ENCODE measurements at regions not wholly inside any gene's neighbourhood (a gene's known extent, or its start where the extent isn't known, plus 50 kb on each side); places are given as distances from the start of the nearest gene placed in this dataset.

- no peak for DNase-seq
These were observed 57.5 kb downstream of the OSR1 start for GRCh38 chr2:19300961-19301360.

GRCh38 chr2:19299522-19299921 lies 58.9 kb downstream of the OSR1 start:
- no peak for DNase-seq

- DNase-seq = no peak
These were observed 59.4 kb downstream of the OSR1 start for GRCh38 chr2:19299032-19299431.

- DNase-seq = no peak
These were observed 60.7 kb downstream of the OSR1 start for GRCh38 chr2:19297716-19298115.

- DNase-seq = no peak
These were observed 62.4 kb downstream of the OSR1 start for GRCh38 chr2:19295998-19296502.

GRCh38 chr2:19292007-19292406 lies 66.4 kb downstream of the OSR1 start:
- DNase-seq = no peak

- no peak for DNase-seq
These were observed 70.1 kb downstream of the OSR1 start for GRCh38 chr2:19288291-19288690.

GRCh38 chr2:19287324-19287723 lies 71.1 kb downstream of the OSR1 start:
- no peak for DNase-seq

GRCh38 chr2:19282305-19282704 lies 76.1 kb downstream of the OSR1 start:
- no peak for DNase-seq

- DNase-seq = no peak
These were observed 84.0 kb downstream of the OSR1 start for GRCh38 chr2:19274439-19274838.

- no peak for DNase-seq
These were observed 85.4 kb downstream of the OSR1 start for GRCh38 chr2:19272941-19273470.

- DNase-seq = no peak
These were observed 86.4 kb downstream of the OSR1 start for GRCh38 chr2:19272039-19272438.

GRCh38 chr2:19264852-19265251 lies 93.6 kb downstream of the OSR1 start:
- no peak for DNase-seq

- DNase-seq = no peak
These were observed 96.3 kb downstream of the OSR1 start for GRCh38 chr2:19262150-19262549.

GRCh38 chr2:19261061-19261460 lies 97.4 kb downstream of the OSR1 start:
- no peak for DNase-seq

GRCh38 chr2:19256121-19256601 lies 102.3 kb downstream of the OSR1 start:
- DNase-seq = no peak

- no peak for DNase-seq
These were observed 102.9 kb downstream of the OSR1 start for GRCh38 chr2:19255481-19255880.

GRCh38 chr2:19251554-19251953 lies 106.9 kb downstream of the OSR1 start:
- no peak for DNase-seq

GRCh38 chr2:19250906-19251305 lies 107.5 kb downstream of the OSR1 start:
- no peak for DNase-seq

- DNase-seq = no peak
These were observed 111.2 kb downstream of the OSR1 start for GRCh38 chr2:19247186-19247585.

GRCh38 chr2:19246496-19246895 lies 111.9 kb downstream of the OSR1 start:
- no peak for DNase-seq

- DNase-seq = no peak
These were observed 113.7 kb downstream of the OSR1 start for GRCh38 chr2:19244460-19245363.

GRCh38 chr2:19238440-19239060 lies 119.9 kb downstream of the OSR1 start:
- no peak for DNase-seq

GRCh38 chr2:19235308-19235707 lies 123.1 kb downstream of the OSR1 start:
- no peak for DNase-seq
